Keratinocyte (primary cell): ENCODE measurements at regions not wholly inside any gene's neighbourhood (a gene's known extent, or its start where the extent isn't known, plus 50 kb on each side); places are given as distances from the start of the nearest gene placed in this dataset.

ENCODE experiments used
- DNase-seq: peaks from one replicate; pipeline ENCODE4 v3.0.0-alpha.2; 2011; ENCODE audit warnings: low read depth, missing footprints, low spot score
- FAIRE-seq: peaks from 2 replicates; lab custom pipeline; 2011; peaks lifted over from hg19 to GRCh38; lab: Jason Lieb, UNC
- H2AFZ ChIP-seq: 2 replicates; pipeline ENCODE4 v1.6.0; 2012; ENCODE audit warnings: low read length, control low read depth, inconsistent platforms; ENCODE audit not compliant: control insufficient read depth
- H3K27ac ChIP-seq: 2 replicates; pipeline ENCODE4 v1.5.1; 2011; ENCODE audit warnings: low read length; ENCODE audit not compliant: control insufficient read depth, insufficient read depth
- H3K27me3 ChIP-seq: 3 replicates; pipeline ENCODE4 v1.6.0; 2011; ENCODE audit warnings: low read length; ENCODE audit not compliant: control insufficient read depth, insufficient read depth; ENCODE audit errors: extremely low read depth
- H3K36me3 ChIP-seq, 2 experiments: 2 replicates in 1 of 2; 3 replicates in 1 of 2; pipeline ENCODE4 v1.5.1; 2011; ENCODE audit warnings: low read length in 2 of 2, mild to moderate bottlenecking in 1 of 2; ENCODE audit not compliant: control insufficient read depth in 2 of 2, insufficient read depth in 2 of 2; ENCODE audit errors: extremely low read depth in 1 of 2
- H3K4me1 ChIP-seq: 3 replicates; pipeline ENCODE4 v1.5.1; 2011; ENCODE audit warnings: low read length; ENCODE audit not compliant: control insufficient read depth, insufficient read depth; ENCODE audit errors: extremely low read depth
- H3K4me2 ChIP-seq: 3 replicates; pipeline ENCODE4 v1.6.0; 2011; ENCODE audit warnings: low read depth, low read length; ENCODE audit not compliant: control insufficient read depth, insufficient read depth; ENCODE audit errors: extremely low read depth
- H3K4me3 ChIP-seq, 3 experiments: fragments of 200-600 bp in 1 of 3; sonication (generic) in 1 of 3; 2 replicates in 2 of 3; 3 replicates in 1 of 3; pipeline ENCODE4 v1.5.1; 2011 to 2016; ENCODE audit warnings: low read length in 3 of 3, mild to moderate bottlenecking in 3 of 3, control low read depth in 2 of 3, inconsistent platforms in 1 of 3, low read depth in 1 of 3, mixed read lengths in 1 of 3, mixed run types in 1 of 3, moderate library complexity in 1 of 3; ENCODE audit not compliant: control insufficient read depth in 2 of 3, insufficient read depth in 2 of 3; ENCODE audit errors: extremely low read depth in 1 of 3
- H3K79me2 ChIP-seq: 2 replicates; pipeline ENCODE4 v1.6.0; 2012; ENCODE audit warnings: low read length; ENCODE audit not compliant: control insufficient read depth, insufficient read depth
- H3K9ac ChIP-seq: 3 replicates; pipeline ENCODE4 v1.6.0; 2011; ENCODE audit warnings: low read length; ENCODE audit not compliant: control insufficient read depth, insufficient read depth; ENCODE audit errors: extremely low read depth
- H3K9me1 ChIP-seq: 3 replicates; pipeline ENCODE4 v1.6.0; 2011; ENCODE audit warnings: low read length; ENCODE audit not compliant: control insufficient read depth, insufficient read depth; ENCODE audit errors: extremely low read depth
- H3K9me3 ChIP-seq: 2 replicates; pipeline ENCODE4 v1.5.1; 2012; ENCODE audit warnings: low read depth, low read length; ENCODE audit not compliant: control insufficient read depth
- H4K20me1 ChIP-seq: 3 replicates; pipeline ENCODE4 v1.6.0; 2011; ENCODE audit warnings: low read length; ENCODE audit not compliant: control insufficient read depth, insufficient read depth; ENCODE audit errors: extremely low read depth
- EZH2 ChIP-seq: IDR thresholded peaks from one replicate; pipeline ENCODE4 v1.6.1; 2012; ENCODE audit warnings: inconsistent platforms, mild to moderate bottlenecking, low read length, moderate library complexity
- dilution Hi-C: fragments of 300-500 bp; cut with MboI; formaldehyde crosslinking; loops from one replicate; pipeline ENCODE4 v1.7.0; 2020; ENCODE audit warnings: low sequenced_read_pairs; ENCODE audit not compliant: extremely low pct_ligation_motif_present
- TF ChIP-seq, protein P1 (sequence below), 3 experiments: IDR thresholded peaks in 1 of 3; conservative IDR thresholded peaks in 1 of 3; optimal IDR thresholded peaks in 1 of 3; 2 replicates in 2 of 3; 3 replicates in 1 of 3; pipeline versions ENCODE3 to v1.5.1; 2011; ENCODE audit warnings: low read length in 3 of 3, mild to moderate bottlenecking in 3 of 3, moderate library complexity in 2 of 3, control low read depth in 1 of 3, inconsistent platforms in 1 of 3; ENCODE audit not compliant: insufficient read depth in 2 of 3; ENCODE audit errors: extremely low read depth in 1 of 3

DNA sequence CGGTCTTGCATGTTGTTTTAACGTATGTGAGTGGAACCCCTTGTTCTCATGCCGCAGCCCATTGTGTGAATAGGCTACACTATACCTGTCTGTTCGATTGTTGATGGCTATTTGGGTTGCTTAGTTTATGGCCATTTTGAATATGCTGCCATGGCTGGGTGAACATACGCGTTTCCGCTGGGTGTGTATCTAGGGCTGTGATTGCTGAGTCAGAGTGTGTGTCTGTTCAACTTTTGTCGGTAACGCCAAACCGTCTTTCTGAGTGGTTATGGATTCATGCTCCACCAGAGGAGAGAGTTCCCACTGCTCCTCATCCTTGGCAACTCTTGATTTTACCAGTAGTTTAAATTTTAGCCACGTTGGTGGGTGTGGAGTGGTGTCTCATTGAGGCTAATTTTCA lies 77.0 kb downstream of the METRNL start:
- Histone ChIP-seq H3K79me2 (no peaks in the 10 kb centered on the region), H3K36me3 (no peaks in the 10 kb centered on the region), H3K27me3 (peaks cover under 1% of the 10 kb centered on the region), H3K27ac (no peak overlapping the region), H3K4me3 (no peak overlapping the region), H3K4me1 (no peaks in the 10 kb centered on the region), H3K9ac (no peak overlapping the region), H3K4me2 (no peak overlapping the region), H2AFZ (no peak overlapping the region), H3K9me1 (no peaks in the 10 kb centered on the region), H4K20me1 (no peaks in the 10 kb centered on the region), H3K9me3 (no peaks in the 10 kb centered on the region)
- FAIRE-seq (no peak), DNase-seq (no peak)
- TF ChIP-seq EZH2, result no peak
- TF ChIP-seq, protein P1, sequence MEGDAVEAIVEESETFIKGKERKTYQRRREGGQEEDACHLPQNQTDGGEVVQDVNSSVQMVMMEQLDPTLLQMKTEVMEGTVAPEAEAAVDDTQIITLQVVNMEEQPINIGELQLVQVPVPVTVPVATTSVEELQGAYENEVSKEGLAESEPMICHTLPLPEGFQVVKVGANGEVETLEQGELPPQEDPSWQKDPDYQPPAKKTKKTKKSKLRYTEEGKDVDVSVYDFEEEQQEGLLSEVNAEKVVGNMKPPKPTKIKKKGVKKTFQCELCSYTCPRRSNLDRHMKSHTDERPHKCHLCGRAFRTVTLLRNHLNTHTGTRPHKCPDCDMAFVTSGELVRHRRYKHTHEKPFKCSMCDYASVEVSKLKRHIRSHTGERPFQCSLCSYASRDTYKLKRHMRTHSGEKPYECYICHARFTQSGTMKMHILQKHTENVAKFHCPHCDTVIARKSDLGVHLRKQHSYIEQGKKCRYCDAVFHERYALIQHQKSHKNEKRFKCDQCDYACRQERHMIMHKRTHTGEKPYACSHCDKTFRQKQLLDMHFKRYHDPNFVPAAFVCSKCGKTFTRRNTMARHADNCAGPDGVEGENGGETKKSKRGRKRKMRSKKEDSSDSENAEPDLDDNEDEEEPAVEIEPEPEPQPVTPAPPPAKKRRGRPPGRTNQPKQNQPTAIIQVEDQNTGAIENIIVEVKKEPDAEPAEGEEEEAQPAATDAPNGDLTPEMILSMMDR (optimal IDR thresholded peaks at IDR 0.05 in 1 of 3, IDR thresholded peaks at IDR 0.05 in 1 of 3, conservative IDR thresholded peaks at IDR 0.05 in 1 of 3; ENCODE audit: extremely low read depth in 1 of 3, insufficient read depth in 2 of 3, low read length in 3 of 3), result no peak
- dilution Hi-C loops, result no loop called here

DNA sequence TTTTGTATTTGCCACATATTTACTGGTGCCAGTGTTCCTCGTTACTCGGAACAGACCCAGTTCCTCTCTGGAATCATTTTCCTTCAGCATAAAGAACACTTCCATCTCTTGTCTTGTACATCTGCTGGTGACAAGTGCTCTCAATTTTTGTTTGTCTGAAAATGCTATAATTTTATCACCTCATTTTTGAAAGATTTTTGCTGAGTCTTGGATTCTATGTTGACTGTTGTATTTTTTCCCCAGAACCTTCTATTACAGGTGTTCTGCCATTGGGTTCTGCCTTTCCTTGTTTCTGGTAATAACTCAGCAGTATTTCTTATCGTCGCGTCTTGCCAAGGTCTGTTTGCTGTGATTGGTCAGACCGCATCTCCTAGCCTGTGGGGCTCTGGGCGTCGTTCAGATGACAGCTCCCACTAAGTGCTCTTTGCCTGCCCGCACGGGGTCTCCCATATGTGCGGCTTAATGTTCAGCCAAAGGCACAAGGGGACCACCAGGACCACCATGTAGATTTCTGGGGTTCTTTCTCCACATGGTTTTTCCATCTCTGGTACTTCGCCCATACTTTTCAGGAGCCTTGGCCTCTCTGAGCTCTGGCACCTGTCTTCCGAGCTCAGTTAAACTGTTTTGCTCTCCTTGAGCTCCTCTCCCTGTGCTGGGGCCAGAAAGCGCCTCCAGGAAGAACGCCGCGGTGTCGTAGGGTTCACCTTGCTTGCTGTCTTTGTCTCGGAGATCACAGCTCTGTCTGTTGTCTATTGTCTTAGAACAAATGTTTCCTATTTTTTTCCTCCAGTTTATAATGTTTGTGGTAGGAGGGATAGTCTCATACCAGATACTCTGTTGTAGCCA lies 80.0 kb downstream of the METRNL start:
- FAIRE-seq, result no peak
- Histone ChIP-seq H4K20me1 (peaks cover 2% of the 10 kb centered on the region), H2AFZ (no peak overlapping the region), H3K36me3 (no peaks in the 10 kb centered on the region), H3K4me2 (no peak overlapping the region), H3K4me3 (no peak overlapping the region), H3K4me1 (no peaks in the 10 kb centered on the region), H3K9me3 (no peaks in the 10 kb centered on the region), H3K27ac (no peak overlapping the region), H3K9me1 (no peaks in the 10 kb centered on the region), H3K9ac (no peak overlapping the region), H3K79me2 (no peaks in the 10 kb centered on the region), H3K27me3 (peaks cover 4% of the 10 kb centered on the region)
- DNase-seq, result no peak
- dilution Hi-C loops, result no loop called here
- TF ChIP-seq, protein P1 (optimal IDR thresholded peaks at IDR 0.05 in 1 of 3, IDR thresholded peaks at IDR 0.05 in 1 of 3, conservative IDR thresholded peaks at IDR 0.05 in 1 of 3; ENCODE audit: extremely low read depth in 1 of 3, insufficient read depth in 2 of 3, low read length in 3 of 3), result no peak
- TF ChIP-seq EZH2, result no peak
